Tongue (tissue), 1 donor: ENCODE measurements at regions not wholly inside any gene's neighbourhood (a gene's known extent, or its start where the extent isn't known, plus 50 kb on each side); places are given as distances from the start of the nearest gene placed in this dataset.

Experiments
- DNase-seq: peaks from one replicate; pipeline ENCODE4 v3.0.0-alpha.2; 2015

DNA sequence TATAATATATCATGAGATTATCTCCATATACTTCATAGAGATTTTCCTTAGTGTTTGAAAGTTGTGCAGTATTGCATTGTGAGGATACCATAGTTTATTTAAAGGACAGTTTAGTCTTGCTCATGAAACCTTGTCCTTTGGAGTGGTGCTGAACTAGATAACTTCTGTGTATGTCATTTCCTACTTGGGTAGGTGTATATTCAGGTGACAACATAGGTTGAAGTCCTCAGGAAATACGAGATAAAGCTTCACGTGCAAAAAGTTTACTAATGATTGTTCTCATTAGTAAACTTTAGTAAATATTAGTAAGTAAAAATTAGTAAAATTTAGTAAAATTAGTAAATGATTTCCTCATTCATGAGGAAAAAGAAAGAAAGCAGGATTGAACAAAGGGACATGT is 521.3 kb upstream of the LRRC4C start:
- no peak for DNase-seq

DNA sequence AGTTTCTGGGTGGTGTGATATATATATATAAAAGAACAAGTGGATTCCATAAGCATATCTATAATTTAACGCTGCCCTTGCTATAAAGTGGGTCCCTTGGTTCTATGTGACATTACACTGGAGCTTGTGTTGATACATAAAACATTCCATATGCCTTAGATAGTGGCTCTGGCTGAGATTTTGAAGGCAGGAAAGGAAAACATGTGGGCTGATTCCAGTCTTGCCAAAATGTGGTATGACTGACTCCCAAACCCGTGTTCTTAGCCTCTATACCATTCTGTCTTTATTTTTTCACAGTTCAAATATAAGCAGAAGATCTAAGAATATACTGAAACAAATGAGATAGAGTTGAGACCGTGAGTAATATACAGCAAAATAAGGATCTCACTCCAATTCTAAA is 522.8 kb upstream of the LRRC4C start:
- no peak for DNase-seq

DNA sequence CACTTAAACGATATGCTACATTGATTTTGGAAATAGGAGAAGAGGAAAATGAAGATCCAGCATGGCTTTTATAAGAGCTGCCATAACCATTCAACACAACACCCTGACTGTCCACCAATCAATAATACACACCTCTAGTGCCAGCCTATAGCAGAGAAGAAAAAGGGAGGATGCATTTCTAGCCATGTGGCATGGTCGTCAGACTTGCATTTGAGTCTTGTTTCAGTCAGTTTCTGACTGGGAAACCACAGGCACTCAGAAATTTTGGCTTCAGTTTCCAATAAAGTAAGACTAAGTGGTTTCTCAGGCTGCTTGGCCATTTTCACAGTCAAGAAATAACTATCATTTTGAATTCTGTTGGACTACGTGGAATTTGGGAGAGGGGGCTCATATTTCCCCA is 523.5 kb upstream of the LRRC4C start:
- DNase-seq, result no peak

DNA sequence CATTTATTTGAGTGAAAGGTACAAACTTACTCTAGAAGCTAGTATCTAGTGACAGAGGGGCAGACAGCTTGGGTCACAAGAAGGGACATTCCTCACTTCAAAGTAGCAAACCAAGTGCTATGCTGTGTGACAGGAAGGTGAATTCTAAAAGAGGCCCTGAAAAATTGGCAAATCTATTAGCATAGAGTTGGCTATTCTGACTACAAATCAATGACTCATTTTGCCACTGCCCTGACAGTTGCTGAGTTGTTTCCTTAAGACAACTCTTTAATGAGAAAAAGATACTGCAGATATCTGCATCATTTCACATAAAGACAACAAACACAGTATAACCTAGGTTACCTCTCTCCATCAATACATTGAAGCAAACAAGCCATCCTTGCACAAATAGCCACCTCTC is 524.0 kb upstream of the LRRC4C start:
- no peak for DNase-seq

DNA sequence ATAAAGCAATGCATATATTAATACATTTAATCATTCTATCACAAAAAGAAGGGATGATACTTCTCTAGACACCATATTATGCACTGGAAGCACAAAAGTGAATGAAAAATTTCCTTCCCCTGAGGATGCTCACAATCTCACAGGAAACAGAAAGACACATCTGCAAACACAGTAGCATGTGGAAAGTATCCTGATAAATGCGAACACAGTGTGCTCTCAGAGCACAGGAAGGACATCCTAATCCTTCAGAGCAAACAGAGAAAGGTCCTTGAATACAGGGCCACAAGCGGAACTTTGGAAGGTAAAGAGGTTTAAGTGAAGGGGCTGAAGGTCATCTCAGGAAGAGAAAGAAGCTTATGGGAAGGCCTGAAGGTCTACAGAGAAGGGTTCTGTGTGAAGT is 524.6 kb upstream of the LRRC4C start:
- DNase-seq, result no peak

DNA sequence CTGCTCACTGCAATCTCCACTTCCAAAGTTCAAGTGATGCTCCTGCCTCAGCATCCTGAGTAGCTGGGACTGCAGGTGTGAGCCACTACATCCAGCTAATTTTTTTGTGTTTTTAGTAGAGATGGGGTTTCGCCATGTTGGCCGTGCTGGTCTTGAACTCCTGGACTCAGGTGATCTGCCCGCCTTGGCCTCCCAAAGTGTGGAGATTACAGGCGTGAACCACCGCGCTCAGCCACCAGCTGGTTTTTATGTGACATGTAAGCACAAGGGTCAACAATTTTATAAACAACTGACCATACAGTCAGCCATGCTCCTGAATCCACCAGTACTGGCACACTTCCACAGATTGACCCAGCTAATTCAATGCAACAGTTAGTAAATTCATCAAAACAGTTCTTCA is 526.3 kb upstream of the LRRC4C start:
- DNase-seq, result no peak

DNA sequence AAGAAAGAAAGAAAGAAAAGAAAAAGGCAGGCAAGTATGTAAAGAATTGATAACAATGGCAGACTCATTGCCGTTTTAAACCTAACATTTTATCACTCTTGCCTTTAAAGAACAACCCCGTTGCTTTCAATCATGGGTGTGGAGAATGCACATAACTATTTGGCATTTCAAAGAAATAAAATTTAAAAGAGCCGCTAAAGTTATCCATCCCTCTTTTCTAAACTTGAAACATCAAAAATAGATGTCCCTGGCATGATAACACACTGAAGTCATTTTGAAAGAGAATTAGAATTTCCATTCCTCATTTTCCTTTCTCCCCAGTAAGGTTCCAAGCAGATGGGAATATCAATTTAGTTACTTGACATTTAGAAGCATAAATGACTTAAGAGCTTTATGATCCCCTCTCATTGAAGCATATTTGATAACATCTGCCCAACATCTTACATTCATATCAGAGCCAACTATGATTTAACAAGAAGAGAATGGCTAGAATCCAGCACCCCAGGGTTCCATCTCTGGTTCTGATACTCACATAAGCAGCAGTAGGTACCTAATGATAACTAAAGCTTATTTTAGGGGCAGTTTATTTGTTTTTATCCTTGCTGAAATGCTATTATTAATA is 529.6 kb upstream of the LRRC4C start:
- DNase-seq, result no peak

DNA sequence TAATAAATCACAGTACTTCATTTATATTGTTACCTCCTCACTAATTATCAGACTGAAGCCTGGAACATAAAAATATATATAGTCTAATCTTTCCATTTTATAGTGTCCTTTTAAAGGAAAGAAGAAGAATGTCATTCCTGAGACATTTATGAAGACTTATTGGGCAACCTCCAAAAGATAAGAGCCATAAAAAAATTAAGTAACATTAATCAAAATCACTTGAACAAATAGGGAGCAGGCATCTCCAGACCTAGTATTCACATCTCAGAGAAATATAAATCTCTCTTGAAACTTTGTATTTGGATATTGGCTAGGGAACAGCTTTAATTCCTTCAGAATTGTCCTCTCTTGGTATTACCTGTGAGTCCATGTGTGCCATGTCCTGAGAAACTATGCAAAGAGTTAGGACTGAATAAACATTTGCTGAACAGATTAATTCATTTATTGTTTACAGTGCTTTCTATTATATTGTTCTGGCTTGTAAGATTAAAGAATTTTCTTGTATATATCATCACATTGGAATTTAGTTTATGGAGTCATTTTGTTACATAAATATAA is 530.5 kb upstream of the LRRC4C start:
- DNase-seq, result no peak

DNA sequence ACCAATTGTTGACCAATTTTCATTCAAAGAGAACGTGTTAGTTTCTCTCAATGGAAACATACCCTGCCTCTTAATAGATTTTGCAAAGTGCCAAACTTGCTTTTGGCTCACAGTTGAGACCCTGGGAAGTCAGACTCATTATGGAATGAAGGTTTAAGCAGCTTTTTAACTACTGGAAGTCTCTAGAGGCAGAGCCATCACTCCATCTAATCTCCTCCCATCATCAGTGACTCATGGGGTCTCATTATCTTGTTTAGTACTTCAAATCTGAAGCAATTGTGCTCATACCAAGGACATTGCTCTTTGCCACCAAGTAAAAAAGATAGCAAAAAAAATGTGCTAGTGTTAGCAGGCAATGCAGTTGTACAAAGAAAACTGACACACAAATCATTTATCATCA is 537.1 kb upstream of the LRRC4C start:
- DNase-seq, result no peak

DNA sequence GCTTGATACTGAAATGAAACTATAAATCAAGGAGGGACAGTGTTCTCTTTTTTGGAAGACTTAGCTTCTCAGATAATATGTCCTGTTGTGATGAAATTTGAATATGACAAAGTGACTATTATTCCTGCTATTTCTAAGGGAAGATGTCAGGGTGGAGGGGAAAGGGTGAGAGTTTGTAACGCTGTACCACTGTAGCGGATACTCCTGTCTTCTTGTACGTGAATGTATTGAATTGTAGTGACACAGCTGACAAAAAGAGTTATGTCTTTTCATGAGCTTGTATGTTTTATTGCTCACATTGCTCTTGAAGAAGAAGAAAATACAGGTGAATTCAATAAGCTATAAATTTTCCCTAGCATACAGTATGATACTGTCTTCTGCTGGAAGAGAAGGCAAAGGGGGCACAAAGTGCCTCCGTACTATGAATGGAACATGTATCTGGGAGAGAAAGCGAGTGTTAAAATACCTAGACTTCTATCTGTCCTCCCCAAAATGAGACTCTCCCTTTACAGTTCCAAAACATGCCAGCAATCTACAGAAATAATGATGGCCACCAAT is 538.5 kb upstream of the LRRC4C start:
- DNase-seq, result no peak

DNA sequence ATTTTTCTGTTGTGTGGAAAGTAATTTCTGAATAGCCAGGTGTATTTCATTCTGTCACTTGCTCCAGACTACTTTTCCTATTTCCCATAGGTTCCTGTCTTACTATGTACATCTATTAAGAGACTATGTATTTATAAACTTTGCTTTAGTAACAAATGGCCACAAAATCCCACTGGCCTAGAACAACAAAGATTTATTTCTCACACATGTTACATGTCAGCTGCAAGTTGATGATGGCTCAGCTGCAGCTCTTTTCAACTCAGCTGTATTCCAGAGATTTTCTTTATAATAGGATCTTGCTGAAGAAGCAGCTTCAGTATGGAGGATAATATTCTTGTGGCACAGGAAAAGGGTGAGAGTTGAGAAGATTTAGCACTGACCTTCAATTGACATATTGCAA is 539.6 kb upstream of the LRRC4C start:
- DNase-seq, result no peak

DNA sequence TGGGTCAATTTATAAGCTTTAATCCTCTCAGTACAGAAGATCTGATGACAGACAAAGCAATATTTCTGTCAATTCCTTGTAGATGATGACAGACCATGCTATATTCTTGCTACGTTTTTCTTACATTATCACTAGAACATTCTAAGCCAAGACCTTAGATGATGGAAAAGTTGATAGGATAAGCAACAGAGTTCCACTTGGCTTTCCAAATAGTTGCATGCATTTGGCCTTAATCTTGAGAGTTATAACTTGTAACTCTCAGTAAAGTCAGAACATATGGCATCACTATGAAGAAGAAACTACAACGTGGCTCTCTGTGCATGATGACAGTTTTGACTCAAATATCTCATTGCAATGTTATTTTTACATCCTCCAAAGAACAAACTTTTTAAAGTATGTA is 544.3 kb upstream of the LRRC4C start:
- DNase-seq, result no peak

DNA sequence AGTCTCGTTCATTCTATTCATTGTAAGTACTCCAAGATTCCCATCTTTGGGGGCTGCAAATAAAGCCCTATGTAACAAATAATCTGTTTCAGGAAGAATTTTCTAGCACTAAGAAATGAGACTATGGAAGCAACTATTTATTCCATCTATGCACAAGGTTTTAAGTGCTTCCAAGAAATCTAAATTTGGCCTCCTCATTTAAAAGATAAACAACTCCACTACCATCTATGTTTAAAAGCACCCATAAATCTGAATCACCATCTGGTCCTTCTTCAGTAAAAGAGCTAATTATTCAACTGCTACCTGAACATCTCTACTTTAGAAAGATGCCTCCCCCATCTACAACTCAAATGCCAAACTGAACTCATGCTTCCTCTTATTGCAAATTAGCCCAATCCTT is 547.3 kb upstream of the LRRC4C start:
- no peak for DNase-seq

DNA sequence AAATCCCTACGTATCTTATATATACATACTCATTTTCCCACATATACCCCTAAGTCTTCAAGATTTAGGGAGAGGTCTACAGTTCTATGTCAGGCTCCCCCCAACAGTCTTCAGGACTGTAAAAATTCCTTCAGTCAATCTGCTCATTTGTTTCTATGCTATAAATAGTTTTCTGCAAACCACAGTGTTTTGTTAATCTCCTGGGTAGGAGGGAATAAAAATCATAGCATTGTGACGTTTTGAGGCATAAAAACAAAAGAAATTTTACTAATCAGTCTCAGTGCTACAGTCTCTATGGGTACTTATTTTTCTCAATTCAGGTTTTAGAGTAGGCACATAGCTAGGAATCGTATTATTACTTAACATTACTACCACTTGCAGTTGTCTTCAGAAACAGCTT is 552.8 kb upstream of the LRRC4C start:
- no peak for DNase-seq

DNA sequence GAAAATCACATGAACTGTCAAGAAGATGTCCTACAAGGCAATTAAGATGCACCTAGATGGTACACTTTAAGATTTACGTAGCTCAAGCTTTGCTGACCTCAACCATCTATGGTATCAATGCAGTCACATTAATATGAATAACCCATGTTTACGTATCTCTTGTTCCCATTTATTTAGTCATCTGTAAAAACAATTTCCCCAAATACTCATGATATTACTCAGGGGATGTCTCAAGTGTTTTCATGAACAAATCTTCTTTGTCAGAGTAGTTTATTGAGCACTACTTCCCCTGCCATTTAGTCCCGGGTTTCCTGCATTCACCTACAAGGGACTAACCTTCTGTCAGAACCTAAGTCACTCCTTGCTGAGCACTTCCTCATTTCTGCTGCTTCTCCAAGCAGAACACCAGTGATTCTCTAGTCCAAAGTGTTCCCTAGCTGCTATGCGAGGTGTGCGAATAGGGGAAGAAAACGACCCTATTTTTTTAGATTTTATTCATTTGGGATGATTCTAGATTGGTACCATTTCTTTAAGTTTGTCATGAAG is 554.3 kb upstream of the LRRC4C start:
- no peak for DNase-seq

DNA sequence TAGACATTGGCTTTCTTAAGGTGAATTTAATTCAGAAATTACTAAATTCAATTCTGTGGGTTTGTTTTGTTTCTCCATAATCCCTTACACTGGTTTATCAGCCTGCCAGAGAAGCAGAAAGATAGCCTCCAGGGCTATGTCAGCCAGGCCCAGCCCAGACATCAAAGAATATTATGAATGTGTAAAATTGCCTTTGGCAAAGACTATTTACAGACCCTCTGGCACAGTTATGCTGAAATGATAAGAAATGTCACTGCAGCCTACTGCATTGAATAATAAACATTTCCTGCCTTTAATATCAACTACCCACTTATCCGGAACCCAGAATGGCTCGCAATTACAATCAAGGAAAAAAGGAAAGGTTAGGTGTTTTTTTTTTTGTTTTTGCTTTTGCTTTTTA is 562.5 kb upstream of the LRRC4C start:
- no peak for DNase-seq

DNA sequence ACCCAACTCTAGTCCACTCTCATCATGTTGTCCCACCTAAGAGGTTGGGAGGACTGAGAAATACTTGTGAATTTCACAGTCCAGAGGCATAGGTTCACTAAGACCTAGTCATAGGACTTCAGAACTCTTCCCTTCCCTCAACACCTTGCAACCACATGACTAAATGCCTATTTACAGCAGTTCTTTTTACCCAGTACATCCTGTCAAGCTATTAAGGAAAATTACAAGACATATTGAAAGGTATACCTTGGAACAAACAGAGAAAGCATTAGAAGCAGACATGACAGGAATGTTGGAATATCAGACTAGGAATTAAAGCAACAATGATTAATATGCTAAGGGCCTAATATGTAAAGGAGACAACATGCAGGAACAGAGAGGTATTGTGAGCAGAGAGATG is 563.8 kb upstream of the LRRC4C start:
- DNase-seq, result no peak

DNA sequence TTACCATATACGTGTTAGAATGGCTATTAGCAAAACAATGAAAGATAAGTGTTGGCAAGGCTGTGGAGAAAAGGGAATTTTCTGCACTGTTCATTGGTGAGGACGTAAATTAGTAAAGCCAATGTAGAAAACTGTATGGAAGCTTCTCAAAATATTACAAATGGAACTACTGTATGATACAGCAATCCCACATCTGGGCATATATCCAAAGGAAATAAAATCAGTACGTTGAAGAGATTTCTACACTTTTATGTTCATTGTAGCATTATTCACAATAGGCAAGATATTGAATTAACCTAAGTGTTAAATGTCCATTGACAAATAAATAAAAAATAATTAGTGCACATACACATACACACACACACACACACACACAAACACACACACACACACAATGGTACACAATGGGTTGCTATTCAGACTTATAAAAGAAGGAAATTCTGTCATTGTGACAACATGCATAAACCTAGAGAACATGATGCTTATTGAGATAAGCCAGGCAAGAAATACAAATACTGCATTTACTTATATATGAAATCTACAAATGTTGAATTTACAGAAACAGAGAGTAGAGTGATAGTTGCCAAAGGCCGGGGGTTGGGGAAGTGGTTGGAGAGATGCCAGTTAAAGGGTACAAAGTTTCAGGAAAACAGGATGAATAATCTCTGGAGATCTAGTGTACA is 565.8 kb upstream of the LRRC4C start:
- no peak for DNase-seq

DNA sequence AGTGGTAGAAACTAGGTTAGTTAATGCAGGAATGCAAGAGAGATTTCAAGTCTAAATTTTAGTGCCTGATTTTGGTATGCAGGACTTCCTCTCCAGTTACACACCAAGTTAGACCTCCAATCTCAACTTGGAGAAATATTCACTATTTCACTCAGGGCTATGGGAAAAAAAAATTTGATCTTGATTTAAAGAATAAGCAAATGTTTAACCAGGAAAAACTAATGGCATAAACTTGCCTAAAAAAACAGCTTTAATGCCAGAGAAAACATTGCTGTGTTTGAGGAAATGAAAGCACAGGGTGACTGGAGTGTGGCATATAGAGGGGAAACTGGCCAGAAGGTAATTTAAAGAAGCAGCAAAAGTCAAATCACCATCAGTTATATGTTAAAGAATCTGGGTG is 575.4 kb upstream of the LRRC4C start:
- no peak for DNase-seq

DNA sequence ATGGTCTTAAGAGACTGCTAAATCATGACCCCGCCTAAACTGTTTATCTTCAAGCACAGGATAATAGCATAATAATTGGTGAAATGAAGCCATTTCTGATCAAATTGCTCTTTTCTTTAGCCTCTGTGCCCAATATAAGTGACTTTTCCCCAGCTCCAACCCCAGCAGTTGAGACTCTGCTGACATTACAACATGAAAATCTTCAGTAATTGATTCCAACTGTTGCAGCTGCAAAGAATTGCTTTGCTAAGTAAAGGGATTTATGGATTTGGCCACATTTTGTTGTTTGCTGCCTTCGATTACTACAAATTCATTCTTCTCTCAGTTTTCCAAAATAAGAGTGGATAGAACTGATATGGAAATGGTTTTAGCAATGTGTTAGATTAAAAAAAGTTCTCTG is 576.7 kb upstream of the LRRC4C start:
- DNase-seq, result peak; percentile 24

DNA sequence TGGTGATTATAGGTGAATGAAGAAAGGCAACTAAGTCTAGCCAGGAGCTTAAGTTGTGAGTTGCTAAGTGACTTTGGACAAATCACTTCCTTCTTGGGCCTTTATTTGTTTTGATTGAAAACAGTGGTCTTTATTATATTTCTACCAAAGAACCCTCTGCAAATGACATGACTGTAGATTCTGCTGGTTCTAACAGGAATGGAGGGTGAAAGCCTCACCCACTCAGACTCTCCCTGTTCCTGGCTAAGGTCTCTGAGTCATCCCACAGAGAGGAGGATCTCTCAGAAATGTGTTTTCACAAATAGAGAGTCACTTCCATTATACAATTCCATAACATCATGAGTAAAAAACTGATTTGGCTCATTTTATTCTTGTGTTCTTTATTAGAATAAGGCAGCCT is 583.9 kb upstream of the LRRC4C start:
- no peak for DNase-seq

DNA sequence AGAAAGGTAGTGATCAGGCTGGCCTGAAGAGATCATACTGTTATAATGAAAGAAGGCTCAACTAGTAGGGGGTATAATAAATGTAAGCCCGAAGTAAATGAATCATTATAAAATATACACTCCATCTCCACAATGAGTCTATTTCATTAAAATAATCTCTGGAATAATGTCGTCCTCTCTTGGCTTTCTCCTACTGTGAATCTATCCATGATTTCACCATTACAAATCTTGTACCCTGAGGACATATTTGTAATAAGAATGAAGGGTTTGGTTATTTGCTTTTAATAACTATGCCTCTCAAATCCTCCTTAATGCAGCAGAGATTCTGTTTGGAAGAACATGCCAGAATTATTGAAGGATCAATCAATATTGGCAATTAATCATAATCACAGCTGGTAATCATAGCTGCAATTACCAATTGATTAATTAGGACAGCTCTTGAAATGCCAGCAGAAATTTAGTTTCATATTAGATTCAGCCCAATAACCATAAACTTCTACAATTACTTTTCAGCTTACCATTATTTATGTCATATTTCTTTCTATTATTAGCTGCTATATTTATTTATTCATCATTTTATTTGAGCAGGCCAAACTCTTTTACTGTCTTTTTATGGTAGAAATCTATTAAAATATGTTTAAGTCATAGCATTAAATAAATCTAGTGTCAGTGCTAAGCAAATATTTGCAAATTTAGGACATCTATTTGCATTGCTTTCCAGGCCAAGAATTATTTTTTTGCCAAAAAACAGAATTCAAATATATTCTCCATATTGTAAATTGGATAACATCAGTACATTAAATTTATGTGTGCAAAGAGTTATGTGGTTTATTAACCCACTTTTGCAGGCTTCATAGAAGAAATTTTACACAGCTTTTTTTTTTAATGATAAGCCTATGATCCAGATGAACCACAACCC is 588.4 kb upstream of the LRRC4C start:
- no peak for DNase-seq

DNA sequence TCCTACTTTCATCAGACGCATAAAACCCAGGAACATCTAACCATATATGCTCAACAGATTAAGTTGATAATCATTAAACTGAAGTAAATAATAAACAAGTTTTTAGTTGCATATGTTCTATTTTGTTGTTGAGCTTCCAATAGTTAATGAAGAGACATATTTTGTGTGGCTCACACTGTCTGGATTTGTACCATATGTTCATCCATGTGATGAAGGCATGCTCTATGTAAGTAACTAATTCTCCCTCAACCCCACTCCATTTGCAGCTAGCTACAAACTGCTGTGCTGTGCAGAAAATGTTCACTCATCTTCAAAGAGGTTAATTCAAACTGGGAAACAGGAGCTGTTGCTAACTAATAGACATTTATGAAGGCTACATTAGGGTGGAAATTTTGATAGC is 589.7 kb upstream of the LRRC4C start:
- DNase-seq, result no peak
